Mucosa of descending colon (tissue), 3 donors: ENCODE measurements at regions not wholly inside any gene's neighbourhood (a gene's known extent, or its start where the extent isn't known, plus 50 kb on each side); places are given as distances from the start of the nearest gene placed in this dataset.

Source experiments
- ATAC-seq: fragments of 200-7000 bp; cut with Tn5 transposase; one replicate; pipeline ENCODE4 v1.9.1; 2020; ENCODE audit warnings: mild to moderate bottlenecking, moderate library complexity
- DNase-seq, 3 donors: peaks; one replicate each; pipeline ENCODE4 v3.0.0-alpha.2; 2020
- H3K36me3 ChIP-seq: fragments of 200-600 bp; one replicate; pipeline ENCODE4 v1.8.0; 2021; ENCODE audit warnings: low read depth, mild to moderate bottlenecking
- H3K4me1 ChIP-seq: fragments of 200-600 bp; one replicate; pipeline ENCODE4 v1.8.0; 2021; ENCODE audit warnings: low read depth, mild to moderate bottlenecking
- H3K4me3 ChIP-seq: fragments of 200-600 bp; one replicate; pipeline ENCODE4 v1.8.0; 2021; ENCODE audit warnings: mild to moderate bottlenecking
- H3K9me3 ChIP-seq: fragments of 200-600 bp; one replicate; pipeline ENCODE4 v1.8.0; 2021; ENCODE audit warnings: mild to moderate bottlenecking
- CTCF ChIP-seq: fragments of 200-600 bp; IDR thresholded peaks from one replicate; pipeline ENCODE4 v1.8.0; 2022; ENCODE audit warnings: antibody characterized with exemption, mild to moderate bottlenecking
- intact Hi-C, 2 donors: fragments of 100-400 bp; cut with DNase I in 1 of 2; cut with micrococcal nuclease in 1 of 2; formaldehyde crosslinking; loops; one replicate each; pipeline versions ENCODE4 v1.11.0 to v1.11.1; 2022; cut with DNase I, micrococcal nuclease
- donor health status: DM: no; HTN: no; CAD: no; lungs with moderate emphysema.
- donor health status: DM: no; HTN: no; CAD: no.
- donor health status: DM: no; HTN: yes; CAD: no.

GRCh38 chr2:120463996-120464395 lies 118.1 kb downstream of the INHBB start:
- Histone ChIP-seq H3K4me1 (no peaks in the 10 kb centered on the region), H3K36me3 (no peaks in the 10 kb centered on the region)
- ATAC-seq = no peak

GRCh38 chr2:120464448-120464931 lies 118.6 kb downstream of the INHBB start:
- ATAC-seq (no peak), DNase-seq (no peak)
- no peaks in the 10 kb centered on the region for H3K36me3 ChIP-seq
- TF ChIP-seq CTCF = no peak
- no peaks in the 10 kb centered on the region for H3K9me3 ChIP-seq
- no peaks in the 10 kb centered on the region for H3K4me1 ChIP-seq
- no peak overlapping the region for H3K4me3 ChIP-seq
- intact Hi-C loops = no loop called here

More at GRCh38 chr2:120463996-120464395, 118.1 kb downstream of the INHBB start:
- intact Hi-C loops = no loop called here
- no peak overlapping the region for H3K4me3 ChIP-seq
- H3K9me3 ChIP-seq = no peaks in the 10 kb centered on the region
- TF ChIP-seq CTCF = no peak
- DNase-seq = no peak

GRCh38 chr2:120465012-120465700 lies 119.2 kb downstream of the INHBB start:
- Histone ChIP-seq H3K4me3 (no peak overlapping the region), H3K36me3 (no peaks in the 10 kb centered on the region), H3K9me3 (no peaks in the 10 kb centered on the region), H3K4me1 (no peaks in the 10 kb centered on the region)
- TF ChIP-seq CTCF = no peak
- ATAC-seq (no peak), DNase-seq (no peak)
- intact Hi-C loops = no loop called here

- intact Hi-C loops = no loop called here
- DNase-seq (no peak), ATAC-seq (no peak)
- Histone ChIP-seq H3K36me3 (no peaks in the 10 kb centered on the region), H3K9me3 (no peaks in the 10 kb centered on the region), H3K4me1 (no peaks in the 10 kb centered on the region), H3K4me3 (no peak overlapping the region)
- no peak for TF ChIP-seq CTCF
These were observed 119.7 kb downstream of the INHBB start for GRCh38 chr2:120465701-120465988.

- H3K36me3 ChIP-seq = no peaks in the 10 kb centered on the region
- ATAC-seq (no peak), DNase-seq (no peak)
- no peak for TF ChIP-seq CTCF
- no peak overlapping the region for H3K4me3 ChIP-seq
- intact Hi-C loops = no loop called here
- no peaks in the 10 kb centered on the region for H3K9me3 ChIP-seq
- no peaks in the 10 kb centered on the region for H3K4me1 ChIP-seq
These were observed 120.2 kb downstream of the INHBB start for GRCh38 chr2:120465989-120466703.
